Liver (tissue), 8 donors: ENCODE measurements at regions not wholly inside any gene's neighbourhood (a gene's known extent, or its start where the extent isn't known, plus 50 kb on each side); places are given as distances from the start of the nearest gene placed in this dataset.

Source experiments
- DNase-seq: peaks from one replicate; pipeline ENCODE4 v3.0.0-alpha.2; 2017; ENCODE audit warnings: low spot score
- H3K27ac ChIP-seq, 2 donors: one replicate each; pipeline ENCODE4 v1.7.0; 2013; ENCODE audit warnings: inconsistent platforms in 2 of 2, low read length in 2 of 2, control low read depth in 1 of 2, low read depth in 1 of 2, mild to moderate bottlenecking in 1 of 2
- H3K27me3 ChIP-seq, 4 donors: one replicate each; pipeline versions ENCODE4 v1.6.1 to v1.7.0; 2013; ENCODE audit warnings: low read length in 3 of 4, inconsistent platforms in 1 of 4, mild to moderate bottlenecking in 1 of 4, moderate library complexity in 1 of 4; ENCODE audit not compliant: control insufficient read depth in 4 of 4, insufficient read depth in 4 of 4
- H3K36me3 ChIP-seq, 4 donors: one replicate each; pipeline versions ENCODE4 v1.6.1 to v1.7.0; 2013; ENCODE audit warnings: low read length in 3 of 4, mild to moderate bottlenecking in 3 of 4, low read depth in 1 of 4, moderate library complexity in 1 of 4; ENCODE audit not compliant: control insufficient read depth in 4 of 4, insufficient read depth in 3 of 4
- H3K4me1 ChIP-seq, 4 donors: one replicate each; pipeline versions ENCODE4 v1.6.1 to v1.7.0; 2013; ENCODE audit warnings: low read length in 3 of 4, mild to moderate bottlenecking in 3 of 4, moderate library complexity in 1 of 4; ENCODE audit not compliant: control insufficient read depth in 4 of 4, insufficient read depth in 4 of 4
- H3K4me3 ChIP-seq, 3 donors: one replicate each; pipeline versions ENCODE4 v1.6.1 to v1.7.0; 2013; ENCODE audit warnings: low read length in 3 of 3, control low read depth in 1 of 3, low read depth in 1 of 3, mild to moderate bottlenecking in 1 of 3
- H3K9ac ChIP-seq, 2 donors: one replicate each; pipeline ENCODE4 v1.7.0; 2013; ENCODE audit warnings: low read length in 2 of 2, mild to moderate bottlenecking in 2 of 2, moderate library complexity in 2 of 2, control low read depth in 1 of 2, low read depth in 1 of 2
- H3K9me3 ChIP-seq, 4 donors: one replicate each; pipeline versions ENCODE4 v1.6.1 to v1.7.0; 2013; ENCODE audit warnings: low read length in 3 of 4; ENCODE audit not compliant: control insufficient read depth in 4 of 4
- CTCF ChIP-seq: fragments of 150-350 bp; IDR thresholded peaks from 2 replicates; pipeline ENCODE4 v1.5.1; 2017; ENCODE audit warnings: improper control_type of control experiment, low read depth, low read length; ENCODE audit not compliant: missing input control
- EGR1 ChIP-seq, 2 donors: IDR thresholded peaks; 2 replicates each; pipeline ENCODE4 v1.6.1; 2016 to 2018; ENCODE audit warnings: antibody characterized with exemption in 2 of 2, low read depth in 2 of 2
- FOXA1 ChIP-seq: IDR thresholded peaks from 2 replicates; pipeline ENCODE4 v1.6.1; 2016; ENCODE audit warnings: antibody characterized with exemption
- FOXA2 ChIP-seq: IDR thresholded peaks from 2 replicates; pipeline ENCODE4 v1.6.1; 2016; ENCODE audit warnings: antibody characterized with exemption
- GABPA ChIP-seq, 2 donors: IDR thresholded peaks in 1 of 2; conservative IDR thresholded peaks in 1 of 2; 2 replicates each; pipeline ENCODE4 v1.6.1; 2016; ENCODE audit warnings: antibody characterized with exemption in 2 of 2, mild to moderate bottlenecking in 1 of 2, moderate library complexity in 1 of 2
- JUND ChIP-seq, 2 donors: IDR thresholded peaks; 2 replicates each; pipeline ENCODE4 v1.6.1; 2016; ENCODE audit warnings: antibody characterized with exemption in 2 of 2
- NR2F2 ChIP-seq: IDR thresholded peaks from 2 replicates; pipeline ENCODE4 v1.6.1; 2016; ENCODE audit warnings: antibody characterized with exemption
- RAD21 ChIP-seq, 2 donors: IDR thresholded peaks; 2 replicates each; pipeline ENCODE4 v1.6.1; 2016; ENCODE audit warnings: antibody characterized with exemption in 2 of 2, mild to moderate bottlenecking in 2 of 2
- REST ChIP-seq: IDR thresholded peaks from 2 replicates; pipeline ENCODE4 v1.6.1; 2016; ENCODE audit warnings: antibody characterized with exemption, mild to moderate bottlenecking
- SP1 ChIP-seq: IDR thresholded peaks from 2 replicates; pipeline ENCODE4 v1.6.1; 2018; ENCODE audit warnings: antibody characterized with exemption, mild to moderate bottlenecking
- TAF1 ChIP-seq: conservative IDR thresholded peaks from 2 replicates; pipeline ENCODE4 v1.6.1; 2016; ENCODE audit warnings: antibody characterized with exemption, mild to moderate bottlenecking
- WGBS: extraction: QIAGEN DNeasy Blood & Tissue Kit; methylation state at CpG from one replicate; pipeline ENCODE4 v1.1.7; 2013; 5-methylcytosine and 5-hydroxymethylcytosine counted together
- TF ChIP-seq, protein P1 (sequence below): IDR thresholded peaks from 2 replicates; pipeline ENCODE4 v1.6.1; 2016; ENCODE audit warnings: antibody characterized with exemption
- TF ChIP-seq, protein P2 (sequence below): IDR thresholded peaks from 2 replicates; pipeline ENCODE4 v1.6.1; 2016; ENCODE audit warnings: antibody characterized with exemption
- donor health status: healthy.
- donor health status: healthy.
- donor health status: healthy.
- donor health status: healthy.
- donor health status: healthy.

DNA sequence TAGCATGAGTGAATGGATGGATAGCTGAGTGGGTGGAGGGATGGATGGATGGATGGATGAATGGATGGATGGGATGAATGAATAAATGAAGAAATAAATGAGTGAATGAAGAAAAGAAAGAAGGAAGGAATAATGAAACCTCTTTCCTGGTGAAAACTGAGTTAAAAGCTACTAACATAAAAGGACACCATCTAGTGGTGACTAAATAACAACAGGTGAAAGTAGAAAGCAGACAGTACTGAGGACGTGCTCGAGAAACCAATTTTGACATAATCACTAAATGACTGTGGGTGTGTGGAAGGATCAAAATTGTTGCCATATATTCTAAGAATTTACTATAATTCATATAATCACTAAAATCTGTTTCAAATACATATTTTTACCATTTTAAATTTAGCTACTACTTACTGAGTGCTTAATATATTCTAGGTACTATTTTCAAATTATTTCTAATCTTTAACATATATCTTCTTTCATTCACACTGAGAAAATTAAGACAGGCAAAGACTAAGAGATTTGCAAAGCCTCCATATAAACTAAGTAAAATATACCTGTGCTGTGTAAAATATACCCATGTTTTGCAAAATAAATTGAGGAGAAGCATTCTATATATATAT is 522.9 kb downstream of the LRRIQ3 start:
- TF ChIP-seq RAD21 (IDR thresholded peaks at IDR 0.05) (peak; percentile 61 to 66), EGR1 (IDR thresholded peaks at IDR 0.05; ENCODE audit: low read depth in 2 of 2) (no peak), CTCF (peak; percentile 39), SP1 (no peak), JUND (IDR thresholded peaks at IDR 0.05) (no peak)
- no peak for DNase-seq
- no peak overlapping the region for H3K27ac ChIP-seq
- H3K9me3 ChIP-seq = no peaks in the 10 kb centered on the region
- no peak overlapping the region for H3K4me3 ChIP-seq
- 3% methylated on average over 2 of the region's 2 CpGs for WGBS
- no peak overlapping the region for H3K9ac ChIP-seq
- no peaks in the 10 kb centered on the region for H3K27me3 ChIP-seq
- H3K36me3 ChIP-seq = no peaks in the 10 kb centered on the region
- H3K4me1 ChIP-seq = no peaks in the 10 kb centered on the region

- H3K4me1 ChIP-seq = no peaks in the 10 kb centered on the region
- DNase-seq = no peak
- WGBS = 90% methylated on average over 1 of the region's 1 CpG
- H3K4me3 ChIP-seq = no peak overlapping the region
- no peaks in the 10 kb centered on the region for H3K9me3 ChIP-seq
- TF ChIP-seq EGR1 (IDR thresholded peaks at IDR 0.05; ENCODE audit: low read depth in 2 of 2) = no peak
- no peak for TF ChIP-seq REST
- TF ChIP-seq SP1 = no peak
- no peak for TF ChIP-seq GABPA (IDR thresholded peaks at IDR 0.05 in 1 of 2, conservative IDR thresholded peaks at IDR 0.05 in 1 of 2)
- TF ChIP-seq FOXA2 = no peak
- TF ChIP-seq TAF1 = no peak
- TF ChIP-seq FOXA1 = no peak
- TF ChIP-seq JUND (IDR thresholded peaks at IDR 0.05) = no peak
- TF ChIP-seq, protein P1, sequence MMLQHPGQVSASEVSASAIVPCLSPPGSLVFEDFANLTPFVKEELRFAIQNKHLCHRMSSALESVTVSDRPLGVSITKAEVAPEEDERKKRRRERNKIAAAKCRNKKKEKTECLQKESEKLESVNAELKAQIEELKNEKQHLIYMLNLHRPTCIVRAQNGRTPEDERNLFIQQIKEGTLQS = no peak
- no peak for TF ChIP-seq NR2F2
- TF ChIP-seq, protein P2, sequence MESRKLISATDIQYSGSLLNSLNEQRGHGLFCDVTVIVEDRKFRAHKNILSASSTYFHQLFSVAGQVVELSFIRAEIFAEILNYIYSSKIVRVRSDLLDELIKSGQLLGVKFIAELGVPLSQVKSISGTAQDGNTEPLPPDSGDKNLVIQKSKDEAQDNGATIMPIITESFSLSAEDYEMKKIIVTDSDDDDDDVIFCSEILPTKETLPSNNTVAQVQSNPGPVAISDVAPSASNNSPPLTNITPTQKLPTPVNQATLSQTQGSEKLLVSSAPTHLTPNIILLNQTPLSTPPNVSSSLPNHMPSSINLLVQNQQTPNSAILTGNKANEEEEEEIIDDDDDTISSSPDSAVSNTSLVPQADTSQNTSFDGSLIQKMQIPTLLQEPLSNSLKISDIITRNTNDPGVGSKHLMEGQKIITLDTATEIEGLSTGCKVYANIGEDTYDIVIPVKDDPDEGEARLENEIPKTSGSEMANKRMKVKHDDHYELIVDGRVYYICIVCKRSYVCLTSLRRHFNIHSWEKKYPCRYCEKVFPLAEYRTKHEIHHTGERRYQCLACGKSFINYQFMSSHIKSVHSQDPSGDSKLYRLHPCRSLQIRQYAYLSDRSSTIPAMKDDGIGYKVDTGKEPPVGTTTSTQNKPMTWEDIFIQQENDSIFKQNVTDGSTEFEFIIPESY = no peak
- TF ChIP-seq CTCF = no peak
- no peaks in the 10 kb centered on the region for H3K36me3 ChIP-seq
- no peak overlapping the region for H3K9ac ChIP-seq
- no peak overlapping the region for H3K27ac ChIP-seq
- no peaks in the 10 kb centered on the region for H3K27me3 ChIP-seq
These were observed 524.0 kb downstream of the LRRIQ3 start for GRCh38 chr1:73673971-73674370.
